PFSK-1 (cell line): ENCODE measurements at regions not wholly inside any gene's neighbourhood (a gene's known extent, or its start where the extent isn't known, plus 50 kb on each side); places are given as distances from the start of the nearest gene placed in this dataset.

Source experiments
- FOXP2 ChIP-seq: optimal IDR thresholded peaks from 2 replicates; pipeline ENCODE3; 2011; ENCODE audit warnings: borderline replicate concordance, control low read depth, inconsistent platforms; ENCODE audit not compliant: insufficient read depth; ENCODE audit errors: extremely low read length, extremely low read depth
- POLR2AphosphoS5 ChIP-seq: IDR thresholded peaks from 2 replicates; pipeline ENCODE4 v1.6.1; 2012; ENCODE audit warnings: low read depth, mild to moderate bottlenecking, control low read depth, low read length, moderate library complexity
- REST ChIP-seq, 2 experiments: IDR thresholded peaks; 2 replicates each; pipeline versions ENCODE4 v1.6.1 to v1.8.0; 2011 to 2012; ENCODE audit warnings: low read depth in 2 of 2, low read length in 2 of 2, control low read depth in 1 of 2, inconsistent platforms in 1 of 2, mild to moderate bottlenecking in 1 of 2, moderate library complexity in 1 of 2; ENCODE audit not compliant: insufficient read depth in 1 of 2
- SIN3A ChIP-seq: IDR thresholded peaks from 2 replicates; pipeline ENCODE4 v1.6.1; 2012; ENCODE audit warnings: mild to moderate bottlenecking, low read length, moderate library complexity, borderline replicate concordance; ENCODE audit not compliant: insufficient read depth
- TAF1 ChIP-seq: IDR thresholded peaks from 2 replicates; pipeline ENCODE4 v1.6.1; 2012; ENCODE audit warnings: low read length, control low read depth, borderline replicate concordance; ENCODE audit not compliant: insufficient read depth

DNA sequence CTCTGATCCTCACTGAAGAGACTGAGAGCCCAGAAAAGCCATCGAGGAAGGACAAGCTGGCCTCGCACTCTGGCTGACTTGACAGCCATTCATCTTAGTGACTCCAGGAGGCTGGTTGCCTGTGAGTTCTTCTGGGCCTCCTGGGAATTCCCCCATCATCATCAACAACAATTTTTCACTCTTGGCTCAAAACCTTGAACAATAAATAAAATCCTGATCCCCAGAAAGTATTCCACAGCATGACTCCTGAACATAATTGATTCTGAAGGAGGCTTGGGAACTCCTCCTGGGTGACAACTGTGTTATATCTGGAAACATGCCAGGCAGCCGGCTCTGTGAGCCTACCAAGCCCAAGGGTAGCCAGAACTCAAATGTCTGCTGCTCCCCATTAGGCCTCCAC is 188.6 kb downstream of the SHQ1 start:
- TF ChIP-seq POLR2AphosphoS5: no peak
- TF ChIP-seq REST (IDR thresholded peaks at IDR 0.05; ENCODE audit: insufficient read depth in 1 of 2, low read depth in 2 of 2, low read length in 2 of 2): no peak
- TF ChIP-seq FOXP2: no peak
- TF ChIP-seq SIN3A: no peak
- no peak for TF ChIP-seq TAF1

GRCh38 chr3:72659188-72659587 is 189.1 kb downstream of the SHQ1 start:
- TF ChIP-seq REST (IDR thresholded peaks at IDR 0.05; ENCODE audit: insufficient read depth in 1 of 2, low read depth in 2 of 2, low read length in 2 of 2) (no peak), TAF1 (no peak), POLR2AphosphoS5 (no peak), FOXP2 (no peak), SIN3A (no peak)

GRCh38 chr3:72658466-72659100 is 189.7 kb downstream of the SHQ1 start:
- no peak for TF ChIP-seq TAF1
- TF ChIP-seq REST (IDR thresholded peaks at IDR 0.05; ENCODE audit: insufficient read depth in 1 of 2, low read depth in 2 of 2, low read length in 2 of 2): no peak
- no peak for TF ChIP-seq FOXP2
- TF ChIP-seq POLR2AphosphoS5: no peak
- TF ChIP-seq SIN3A: no peak

GRCh38 chr3:72657666-72658065 is 190.6 kb downstream of the SHQ1 start:
- TF ChIP-seq TAF1 (no peak), POLR2AphosphoS5 (no peak), FOXP2 (no peak), SIN3A (no peak), REST (IDR thresholded peaks at IDR 0.05; ENCODE audit: insufficient read depth in 1 of 2, low read depth in 2 of 2, low read length in 2 of 2) (no peak)
